GM12878 (cell line): ENCODE measurements at regions not wholly inside any gene's neighbourhood (a gene's known extent, or its start where the extent isn't known, plus 50 kb on each side); places are given as distances from the start of the nearest gene placed in this dataset.

ENCODE experiments used
- ATAC-seq: fragments of 200-7000 bp; cut with Tn5 transposase; 3 replicates; pipeline ENCODE4 v1.9.1; 2020; ENCODE audit warnings: mild to moderate bottlenecking, moderate library complexity
- BruUV-seq: library from RNA; stranded (reverse); fragments of 400-500 nt; replicated peaks from 2 replicates; lab custom pipeline; 2021; lab: Mats Ljungman, UMichigan
- CTCF ChIA-PET: fragments of 300-600 bp; sonication (Branson Sonifier 250); formaldehyde crosslinking; extraction: SDS; loops from one replicate; lab custom pipeline; 2021; ENCODE audit warnings: inconsistent platforms; lab: Yijun Ruan, JAX
- POLR2A ChIA-PET: fragments of 350-600 bp; formaldehyde crosslinking; extraction: SDS; loops from one replicate; lab custom pipeline; 2021; ENCODE audit warnings: inconsistent platforms; lab: Charles Lee
- RAD21 ChIA-PET: fragments of 300-600 bp; sonication (Branson Sonifier 250); formaldehyde crosslinking; loops from one replicate; lab custom pipeline; 2023; ENCODE audit warnings: antibody characterized with exemption; ENCODE audit not compliant: unreplicated experiment; lab: Charles Lee
- SMC1A ChIA-PET: fragments of 300-600 bp; sonication (Branson Sonifier 250); formaldehyde crosslinking; loops from one replicate; lab custom pipeline; 2023; ENCODE audit not compliant: unreplicated experiment, uncharacterized antibody; lab: Charles Lee
- DNase-seq: peaks from one replicate; pipeline ENCODE4 v3.0.0-alpha.2; 2011; ENCODE audit warnings: low read depth, low spot score
- FAIRE-seq: peaks from 3 replicates; lab custom pipeline; 2011; peaks lifted over from hg19 to GRCh38; lab: Jason Lieb, UNC
- H2AFZ ChIP-seq: 2 replicates; pipeline ENCODE4 v1.6.0; 2011; ENCODE audit warnings: low read depth, low read length, control low read depth; ENCODE audit not compliant: control insufficient read depth
- H3K27ac ChIP-seq: 2 replicates; pipeline ENCODE4 v1.5.1; 2011; ENCODE audit warnings: control low read depth; ENCODE audit not compliant: control insufficient read depth, insufficient read depth
- H3K27me3 ChIP-seq, 2 experiments: replicated peaks in 1 of 2; 2 replicates each; pipeline versions ENCODE4 v1.6.0 to v1.6.1; 2011; ENCODE audit warnings: low read length in 1 of 2; ENCODE audit not compliant: control insufficient read depth in 2 of 2, insufficient read depth in 2 of 2
- H3K36me3 ChIP-seq, 2 experiments: 2 replicates each; pipeline ENCODE4 v1.5.1; 2011; ENCODE audit warnings: low read length in 1 of 2; ENCODE audit not compliant: control insufficient read depth in 2 of 2, insufficient read depth in 2 of 2
- H3K4me1 ChIP-seq: 2 replicates; pipeline ENCODE4 v1.6.1; 2011; ENCODE audit warnings: mild to moderate bottlenecking, low read length, moderate library complexity, mixed read lengths; ENCODE audit not compliant: control insufficient read depth, insufficient read depth
- H3K4me2 ChIP-seq: 2 replicates; pipeline ENCODE4 v1.6.0; 2011; ENCODE audit warnings: control low read depth; ENCODE audit not compliant: control insufficient read depth, insufficient read depth
- H3K4me3 ChIP-seq: fragments of 200-600 bp; sonication (generic); 2 replicates; pipeline ENCODE4 v1.5.1; 2016
- H3K79me2 ChIP-seq: 2 replicates; pipeline ENCODE4 v1.6.0; 2011; ENCODE audit warnings: low read length; ENCODE audit not compliant: control insufficient read depth, insufficient read depth
- H3K9ac ChIP-seq: 2 replicates; pipeline ENCODE4 v1.8.0; 2011; ENCODE audit warnings: low read length, control low read depth, mixed read lengths; ENCODE audit not compliant: control insufficient read depth, insufficient read depth
- H3K9me3 ChIP-seq: replicated peaks from 3 replicates; pipeline ENCODE4 v1.5.1; 2011; ENCODE audit warnings: mild to moderate bottlenecking, low read length; ENCODE audit not compliant: control insufficient read depth, insufficient read depth
- H4K20me1 ChIP-seq: 2 replicates; pipeline ENCODE4 v1.6.0; 2011; ENCODE audit not compliant: control insufficient read depth, insufficient read depth
- CBX3 ChIP-seq: fragments of 200-600 bp; sonication (generic); IDR thresholded peaks from 2 replicates; pipeline ENCODE4 v1.6.1; 2016; ENCODE audit warnings: low read depth, borderline replicate concordance
- CEBPB ChIP-seq, 2 experiments: fragments of 150-350 bp in 1 of 2; IDR thresholded peaks; 2 replicates each; pipeline ENCODE4 v1.6.1; 2012 to 2014; ENCODE audit warnings: low read depth in 2 of 2, low read length in 2 of 2, borderline replicate concordance in 1 of 2, inconsistent platforms in 1 of 2
- CHD2 ChIP-seq: IDR thresholded peaks from 2 replicates; pipeline ENCODE4 v1.6.1; 2011; ENCODE audit warnings: low read depth, low read length, improper control_type of control experiment, borderline replicate concordance
- CREM ChIP-seq: IDR thresholded peaks from 2 replicates; pipeline ENCODE4 v1.6.1; 2014; ENCODE audit warnings: antibody characterized with exemption, low read depth
- ETV6 ChIP-seq, 2 experiments: fragments of 450-650 bp in 1 of 2; IDR thresholded peaks in 1 of 2; conservative IDR thresholded peaks in 1 of 2; 2 replicates each; pipeline ENCODE4 v1.6.1; 2014; ENCODE audit warnings: antibody characterized with exemption in 1 of 2, borderline replicate concordance in 1 of 2, low read depth in 1 of 2, mild to moderate bottlenecking in 1 of 2, moderate library complexity in 1 of 2
- HDAC2 ChIP-seq: fragments of 200-600 bp; sonication (generic); IDR thresholded peaks from 2 replicates; pipeline ENCODE4 v1.6.1; 2017
- KLF5 ChIP-seq: fragments of 450-650 bp; IDR thresholded peaks from 2 replicates; pipeline ENCODE4 v1.6.1; 2014; ENCODE audit warnings: mild to moderate bottlenecking; ENCODE audit not compliant: partially characterized antibody
- NBN ChIP-seq: fragments of 450-650 bp; IDR thresholded peaks from 2 replicates; pipeline ENCODE4 v1.6.1; 2016
- NFYA ChIP-seq: IDR thresholded peaks from 2 replicates; pipeline ENCODE4 v1.6.1; 2011; ENCODE audit warnings: low read depth, mild to moderate bottlenecking, low read length, improper control_type of control experiment, borderline replicate concordance
- NR2F1 ChIP-seq: fragments of 450-650 bp; conservative IDR thresholded peaks from 2 replicates; pipeline ENCODE4 v1.6.1; 2017; ENCODE audit warnings: mild to moderate bottlenecking
- RAD21 ChIP-seq: IDR thresholded peaks from 2 replicates; pipeline ENCODE4 v1.6.1; 2011; ENCODE audit warnings: mild to moderate bottlenecking, low read depth, low read length, moderate library complexity; ENCODE audit not compliant: insufficient read depth
- SPI1 ChIP-seq: IDR thresholded peaks from 2 replicates; pipeline ENCODE4 v1.6.1; 2011; ENCODE audit warnings: low read depth, mild to moderate bottlenecking, low read length, moderate library complexity, borderline replicate concordance; ENCODE audit not compliant: insufficient read depth
- STAT1 ChIP-seq: fragments of 450-650 bp; conservative IDR thresholded peaks from 2 replicates; pipeline ENCODE4 v1.6.1; 2014; ENCODE audit warnings: antibody characterized with exemption, mild to moderate bottlenecking
- ZBED1 ChIP-seq: IDR thresholded peaks from 2 replicates; pipeline ENCODE4 v1.6.1; 2016; ENCODE audit warnings: borderline replicate concordance
- ZNF384 ChIP-seq: IDR thresholded peaks from 2 replicates; pipeline ENCODE4 v1.6.1; 2012; ENCODE audit warnings: low read depth, mild to moderate bottlenecking, low read length, improper control_type of control experiment, borderline replicate concordance
- ZSCAN29 ChIP-seq: fragments of 450-650 bp; IDR thresholded peaks from 2 replicates; pipeline ENCODE4 v1.6.1; 2017; ENCODE audit warnings: mild to moderate bottlenecking, moderate library complexity
- WGBS: methylation state at CpG from one replicate; pipeline ENCODE4 v1.1.6; 2016; ENCODE audit warnings: low lambda C conversion rate; ENCODE audit not compliant: insufficient replicate concordance, insufficient coverage; ENCODE audit errors: missing lambda C conversion rate; 5-methylcytosine and 5-hydroxymethylcytosine counted together
- in situ Hi-C: fragments of 300-500 bp; cut with MboI; formaldehyde crosslinking; loops from 9 replicates; pipeline ENCODE4 v1.14.3; 2018; ENCODE audit warnings: mixed read lengths
- intact Hi-C: fragments of 100-400 bp; cut with micrococcal nuclease; formaldehyde crosslinking; loops from one replicate; pipeline ENCODE4 v1.14.2; 2022; ENCODE audit not compliant: unreplicated experiment
- TF ChIP-seq, protein P1 (sequence below): IDR thresholded peaks from 2 replicates; pipeline ENCODE4 v1.6.1; 2011; ENCODE audit warnings: mild to moderate bottlenecking, low read depth, low read length, moderate library complexity; ENCODE audit not compliant: insufficient replicate concordance

DNA sequence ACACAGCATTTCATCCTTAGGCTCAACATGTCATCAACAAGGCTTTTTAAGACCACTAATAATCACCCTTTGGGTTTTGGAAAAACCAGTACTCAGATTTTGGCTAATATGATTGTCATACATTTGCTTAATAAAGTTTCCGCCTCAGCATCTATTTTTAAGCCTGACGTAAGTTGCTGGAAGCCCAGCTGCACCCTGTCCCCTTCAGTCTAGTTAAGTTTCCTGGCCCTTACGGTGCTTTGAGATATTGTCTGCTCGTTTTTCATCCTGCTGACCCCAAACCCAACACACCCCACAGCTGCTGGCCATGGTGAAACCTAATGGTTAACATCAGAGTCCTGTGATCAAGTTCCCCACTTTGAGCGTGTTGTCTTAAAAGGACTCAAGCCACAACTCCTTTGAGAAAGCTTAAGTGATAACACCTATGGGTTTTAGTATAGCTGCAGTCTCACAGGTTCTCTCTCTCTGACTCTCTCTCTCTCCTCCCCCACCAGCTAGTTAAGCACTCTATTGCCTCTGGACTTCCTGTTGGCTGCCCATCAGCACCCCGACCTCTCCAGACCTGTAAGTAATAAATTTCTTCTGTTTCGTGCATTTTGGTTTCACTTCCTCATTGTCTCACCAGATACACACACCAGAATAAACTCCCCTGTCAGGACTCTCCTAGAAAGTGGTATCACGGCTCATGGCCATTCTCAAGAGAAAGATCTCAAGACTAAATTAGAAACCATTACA, 802.0 kb downstream of the C6orf118 start:
- H3K27ac ChIP-seq, result peak overlapping the region; percentile 69
- ATAC-seq, result peak; percentile 93
- H3K4me2 ChIP-seq, result peak overlapping the region; percentile 13; the same call in 1 of the 2 replicates
- peak; percentile 77 for DNase-seq
- no peaks in the 10 kb centered on the region for H3K4me1 ChIP-seq
- FAIRE-seq, result no peak
- H3K9ac ChIP-seq, result no peak overlapping the region
- WGBS, result 28% methylated on average over 8 of the region's 8 CpGs
- ChIA-PET RAD21 (interaction anchor here (0.7 to 1.3 kb wide), 5 partner anchors 8 to 140 kb away, joined by 3 to 4 read pairs (median 3); no protein-coding TSS in a partner anchor), CTCF (no interaction called here), POLR2A (interaction anchor here (0.6 kb wide), 1 partner anchor 155 kb away, joined by 4 read pairs; no protein-coding TSS in a partner anchor), SMC1A (interaction anchor here (0.6 to 1.5 kb wide), 8 partner anchors 9 to 186 kb away, joined by 3 to 5 read pairs (median 3); no protein-coding TSS in a partner anchor)
- no TSS peak for BruUV-seq
- no peaks in the 10 kb centered on the region for H3K36me3 ChIP-seq
- intact Hi-C loops, result loop anchor here (2.0 to 5.0 kb wide), 3 partner anchors 31 to 750 kb away; no protein-coding TSS in a partner anchor
- H4K20me1 ChIP-seq, result no peaks in the 10 kb centered on the region
- H2AFZ ChIP-seq, result peak overlapping the region; percentile 50; the same call in 1 of the 2 replicates
- no peaks in the 10 kb centered on the region for H3K79me2 ChIP-seq
- no peaks in the 10 kb centered on the region for H3K27me3 ChIP-seq
- in situ Hi-C loops, result no loop called here
- H3K4me3 ChIP-seq, result no peak overlapping the region
- no peaks in the 10 kb centered on the region; the same call in 2 of the 3 replicates for H3K9me3 ChIP-seq
- TF ChIP-seq ETV6 (conservative IDR thresholded peaks at IDR 0.05 in 1 of 2, IDR thresholded peaks at IDR 0.05 in 1 of 2; ENCODE audit: borderline replicate concordance in 1 of 2, low read depth in 1 of 2) (peak in 1 of 2 experiments; percentile 92; a peak in 2 of 4 replicates), CREM (peak; percentile 72; the same call in 1 of the 2 replicates), RAD21 (peak; percentile 25; the same call in 1 of the 2 replicates), KLF5 (peak; percentile 16), STAT1 (0 out of 2 replicates have a peak, but pooled peaks have one; percentile 27), CEBPB (IDR thresholded peaks at IDR 0.05; ENCODE audit: borderline replicate concordance in 1 of 2, low read depth in 2 of 2, low read length in 2 of 2) (no peak), ZBED1 (peak; percentile 69), NBN (peak; percentile 94), SPI1 (peak; percentile 96), CHD2 (peak; percentile 84), ZNF384 (no peak), CBX3 (no peak), NFYA (no peak), NR2F1 (peak; percentile 98), ZSCAN29 (0 out of 2 replicates have a peak, but pooled peaks have one; percentile 41), HDAC2 (no peak)
- TF ChIP-seq, protein P1, sequence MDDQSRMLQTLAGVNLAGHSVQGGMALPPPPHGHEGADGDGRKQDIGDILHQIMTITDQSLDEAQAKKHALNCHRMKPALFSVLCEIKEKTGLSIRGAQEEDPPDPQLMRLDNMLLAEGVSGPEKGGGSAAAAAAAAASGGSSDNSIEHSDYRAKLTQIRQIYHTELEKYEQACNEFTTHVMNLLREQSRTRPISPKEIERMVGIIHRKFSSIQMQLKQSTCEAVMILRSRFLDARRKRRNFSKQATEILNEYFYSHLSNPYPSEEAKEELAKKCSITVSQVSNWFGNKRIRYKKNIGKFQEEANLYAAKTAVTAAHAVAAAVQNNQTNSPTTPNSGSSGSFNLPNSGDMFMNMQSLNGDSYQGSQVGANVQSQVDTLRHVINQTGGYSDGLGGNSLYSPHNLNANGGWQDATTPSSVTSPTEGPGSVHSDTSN, result peak; percentile 19
